Endothelial cell of umbilical vein (primary cell): ENCODE measurements at regions not wholly inside any gene's neighbourhood (a gene's known extent, or its start where the extent isn't known, plus 50 kb on each side); places are given as distances from the start of the nearest gene placed in this dataset.

Experiments
- EZH2 ChIP-seq: IDR thresholded peaks from 2 replicates; pipeline ENCODE4 v1.6.1; 2012; ENCODE audit warnings: borderline replicate concordance, low read depth, mild to moderate bottlenecking, moderate library complexity, low read length, inconsistent platforms; ENCODE audit not compliant: severe bottlenecking
- FOS ChIP-seq: IDR thresholded peaks from 2 replicates; pipeline ENCODE4 v1.6.1; 2011; ENCODE audit warnings: mild to moderate bottlenecking, low read length, moderate library complexity, borderline replicate concordance; ENCODE audit not compliant: insufficient read depth
- MYC ChIP-seq: IDR thresholded peaks from one replicate; pipeline ENCODE4 v1.6.1; 2011; ENCODE audit warnings: mild to moderate bottlenecking, low read depth, low read length
- POLR2A ChIP-seq: IDR thresholded peaks from 2 replicates; pipeline ENCODE4 v1.6.1; 2012; ENCODE audit warnings: low read depth, mild to moderate bottlenecking, control low read depth, low read length
- POLR2AphosphoS5 ChIP-seq: IDR thresholded peaks from 2 replicates; pipeline ENCODE4 v1.6.1; 2012; ENCODE audit warnings: low read depth, mild to moderate bottlenecking, control low read depth, low read length, moderate library complexity; ENCODE audit not compliant: insufficient read depth
- TF ChIP-seq, protein P1 (sequence below), 2 donors: IDR thresholded peaks; 1 replicate in 1 of 2; 2 replicates in 1 of 2; pipeline ENCODE4 v1.5.1; 2011; ENCODE audit warnings: low read length in 2 of 2, mild to moderate bottlenecking in 2 of 2, moderate library complexity in 2 of 2, control low read depth in 1 of 2, inconsistent platforms in 1 of 2, low read depth in 1 of 2; ENCODE audit not compliant: insufficient read depth in 1 of 2; ENCODE audit errors: extremely low read depth in 1 of 2
- TF ChIP-seq, protein P2 (sequence below): IDR thresholded peaks from 2 replicates; pipeline ENCODE4 v1.6.1; 2011; ENCODE audit not compliant: insufficient read depth, insufficient read length

DNA sequence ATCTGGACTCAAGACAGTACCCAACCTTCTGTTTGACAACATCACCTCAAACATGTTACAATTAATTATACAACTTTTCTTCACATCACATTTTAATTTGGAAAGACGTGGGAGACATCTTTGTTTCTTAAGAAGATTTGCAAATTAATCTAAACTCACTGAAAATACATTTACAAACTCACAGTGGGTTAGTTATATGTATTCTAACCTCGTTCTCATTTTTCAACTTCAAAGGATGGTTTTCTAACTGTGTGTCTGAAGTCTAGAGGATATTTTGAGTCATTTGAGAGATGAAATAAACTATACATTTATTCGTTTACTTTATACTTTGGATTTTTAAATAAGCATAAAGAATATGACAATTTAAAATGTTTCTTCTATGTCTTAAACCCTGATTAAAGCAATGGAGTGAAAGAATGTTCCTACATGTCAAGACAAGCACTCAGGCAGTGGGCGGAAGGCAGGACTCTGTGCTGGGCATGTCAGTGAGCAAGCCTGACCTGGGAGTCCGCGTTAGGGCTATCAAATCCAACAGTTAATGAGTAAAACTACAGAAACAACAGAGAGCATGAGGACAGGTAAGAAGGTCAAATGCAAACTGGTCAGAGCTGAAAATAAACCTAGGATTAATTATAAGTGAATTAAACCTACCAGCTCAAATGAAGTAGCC is 76.5 kb upstream of the CTTNBP2NL start:
- TF ChIP-seq, protein P1, sequence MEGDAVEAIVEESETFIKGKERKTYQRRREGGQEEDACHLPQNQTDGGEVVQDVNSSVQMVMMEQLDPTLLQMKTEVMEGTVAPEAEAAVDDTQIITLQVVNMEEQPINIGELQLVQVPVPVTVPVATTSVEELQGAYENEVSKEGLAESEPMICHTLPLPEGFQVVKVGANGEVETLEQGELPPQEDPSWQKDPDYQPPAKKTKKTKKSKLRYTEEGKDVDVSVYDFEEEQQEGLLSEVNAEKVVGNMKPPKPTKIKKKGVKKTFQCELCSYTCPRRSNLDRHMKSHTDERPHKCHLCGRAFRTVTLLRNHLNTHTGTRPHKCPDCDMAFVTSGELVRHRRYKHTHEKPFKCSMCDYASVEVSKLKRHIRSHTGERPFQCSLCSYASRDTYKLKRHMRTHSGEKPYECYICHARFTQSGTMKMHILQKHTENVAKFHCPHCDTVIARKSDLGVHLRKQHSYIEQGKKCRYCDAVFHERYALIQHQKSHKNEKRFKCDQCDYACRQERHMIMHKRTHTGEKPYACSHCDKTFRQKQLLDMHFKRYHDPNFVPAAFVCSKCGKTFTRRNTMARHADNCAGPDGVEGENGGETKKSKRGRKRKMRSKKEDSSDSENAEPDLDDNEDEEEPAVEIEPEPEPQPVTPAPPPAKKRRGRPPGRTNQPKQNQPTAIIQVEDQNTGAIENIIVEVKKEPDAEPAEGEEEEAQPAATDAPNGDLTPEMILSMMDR (IDR thresholded peaks at IDR 0.05; ENCODE audit: extremely low read depth in 1 of 2, insufficient read depth in 1 of 2, low read depth in 1 of 2, low read length in 2 of 2): no peak
- TF ChIP-seq POLR2A: no peak
- TF ChIP-seq, protein P2, sequence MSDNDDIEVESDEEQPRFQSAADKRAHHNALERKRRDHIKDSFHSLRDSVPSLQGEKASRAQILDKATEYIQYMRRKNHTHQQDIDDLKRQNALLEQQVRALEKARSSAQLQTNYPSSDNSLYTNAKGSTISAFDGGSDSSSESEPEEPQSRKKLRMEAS: no peak
- TF ChIP-seq POLR2AphosphoS5: no peak
- TF ChIP-seq FOS: no peak
- TF ChIP-seq MYC: no peak
- TF ChIP-seq EZH2: no peak
